SK-N-SH (cell line): ENCODE measurements at regions not wholly inside any gene's neighbourhood (a gene's known extent, or its start where the extent isn't known, plus 50 kb on each side); places are given as distances from the start of the nearest gene placed in this dataset.

Experiments used
- EZH2phosphoT487 ChIP-seq: fragments of 200-600 bp; sonication (generic); IDR thresholded peaks from 2 replicates; pipeline ENCODE4 v1.6.1; 2017; ENCODE audit warnings: low read depth, mixed run types, mild to moderate bottlenecking, antibody characterized with exemption, moderate library complexity, borderline replicate concordance
- FOSL2 ChIP-seq: IDR thresholded peaks from 2 replicates; pipeline ENCODE4 v1.4.0; 2012; ENCODE audit warnings: low read depth, mild to moderate bottlenecking, moderate library complexity, borderline replicate concordance
- FOXJ3 ChIP-seq: sonication (generic); formaldehyde crosslinking; IDR thresholded peaks from 2 replicates; pipeline ENCODE4 v1.5.1; 2020; ENCODE audit warnings: mild to moderate bottlenecking, missing genetic modification reagents
- GATA2 ChIP-seq: sonication (generic); formaldehyde crosslinking; IDR thresholded peaks from 2 replicates; pipeline ENCODE4 v1.5.0; 2020; ENCODE audit warnings: mild to moderate bottlenecking, missing genetic modification reagents
- MAX ChIP-seq: IDR thresholded peaks from 2 replicates; pipeline ENCODE4 v1.4.0; 2012; ENCODE audit warnings: low read depth
- POLR2AphosphoS5 ChIP-seq: IDR thresholded peaks from 2 replicates; pipeline ENCODE4 v1.6.1; 2012; ENCODE audit warnings: low read depth, low read length
- RFX5 ChIP-seq: IDR thresholded peaks from 2 replicates; pipeline ENCODE4 v1.6.1; 2012; ENCODE audit warnings: mild to moderate bottlenecking, improper control_type of control experiment, low read length
- SIN3A ChIP-seq: IDR thresholded peaks from 2 replicates; pipeline ENCODE4 v1.6.1; 2012; ENCODE audit warnings: low read depth, mild to moderate bottlenecking, low read length, moderate library complexity, borderline replicate concordance
- TAF1 ChIP-seq: IDR thresholded peaks from 2 replicates; pipeline ENCODE4 v1.6.1; 2012; ENCODE audit warnings: low read depth, mild to moderate bottlenecking, low read length, moderate library complexity, borderline replicate concordance
- TCF12 ChIP-seq: IDR thresholded peaks from 2 replicates; pipeline ENCODE4 v1.4.0; 2012
- TEAD4 ChIP-seq: IDR thresholded peaks from 2 replicates; pipeline ENCODE4 v1.4.0; 2012; ENCODE audit warnings: mild to moderate bottlenecking, borderline replicate concordance; ENCODE audit not compliant: insufficient read depth
- TF ChIP-seq, protein P1 (sequence below): IDR thresholded peaks from 2 replicates; pipeline ENCODE4 v1.6.1; 2012; ENCODE audit warnings: mild to moderate bottlenecking, low read depth, low read length, moderate library complexity
- TF ChIP-seq, protein P2 (sequence below): fragments of 150-350 bp; IDR thresholded peaks from 2 replicates; pipeline ENCODE4 v1.6.1; 2017; ENCODE audit warnings: antibody characterized with exemption, low read length, low read depth, borderline replicate concordance
- TF ChIP-seq, protein P3 (sequence below): fragments of 200-600 bp; sonication (generic); IDR thresholded peaks from 2 replicates; pipeline ENCODE4 v1.6.1; 2017; ENCODE audit warnings: antibody characterized with exemption, mild to moderate bottlenecking, moderate library complexity

DNA sequence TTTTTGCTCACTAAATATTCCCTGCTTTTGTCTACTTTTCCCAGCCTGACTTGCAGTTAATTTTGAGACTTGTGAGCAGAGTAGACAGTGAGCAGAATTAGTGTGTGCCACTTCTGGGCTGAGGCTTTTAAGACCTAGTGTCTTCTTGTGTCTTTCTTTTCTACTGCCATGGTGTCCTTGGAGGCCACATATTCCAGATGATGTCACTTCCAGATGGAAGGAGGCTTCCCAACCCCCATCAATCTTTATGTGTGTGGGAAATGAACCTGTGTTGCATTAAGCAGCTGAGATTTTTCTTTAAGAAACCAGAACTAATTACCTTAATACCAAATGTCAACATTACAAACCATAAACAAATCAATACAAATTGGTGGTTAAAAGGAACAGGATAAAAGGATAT, 774.7 kb upstream of the ROBO1 start:
- TF ChIP-seq, protein P1, sequence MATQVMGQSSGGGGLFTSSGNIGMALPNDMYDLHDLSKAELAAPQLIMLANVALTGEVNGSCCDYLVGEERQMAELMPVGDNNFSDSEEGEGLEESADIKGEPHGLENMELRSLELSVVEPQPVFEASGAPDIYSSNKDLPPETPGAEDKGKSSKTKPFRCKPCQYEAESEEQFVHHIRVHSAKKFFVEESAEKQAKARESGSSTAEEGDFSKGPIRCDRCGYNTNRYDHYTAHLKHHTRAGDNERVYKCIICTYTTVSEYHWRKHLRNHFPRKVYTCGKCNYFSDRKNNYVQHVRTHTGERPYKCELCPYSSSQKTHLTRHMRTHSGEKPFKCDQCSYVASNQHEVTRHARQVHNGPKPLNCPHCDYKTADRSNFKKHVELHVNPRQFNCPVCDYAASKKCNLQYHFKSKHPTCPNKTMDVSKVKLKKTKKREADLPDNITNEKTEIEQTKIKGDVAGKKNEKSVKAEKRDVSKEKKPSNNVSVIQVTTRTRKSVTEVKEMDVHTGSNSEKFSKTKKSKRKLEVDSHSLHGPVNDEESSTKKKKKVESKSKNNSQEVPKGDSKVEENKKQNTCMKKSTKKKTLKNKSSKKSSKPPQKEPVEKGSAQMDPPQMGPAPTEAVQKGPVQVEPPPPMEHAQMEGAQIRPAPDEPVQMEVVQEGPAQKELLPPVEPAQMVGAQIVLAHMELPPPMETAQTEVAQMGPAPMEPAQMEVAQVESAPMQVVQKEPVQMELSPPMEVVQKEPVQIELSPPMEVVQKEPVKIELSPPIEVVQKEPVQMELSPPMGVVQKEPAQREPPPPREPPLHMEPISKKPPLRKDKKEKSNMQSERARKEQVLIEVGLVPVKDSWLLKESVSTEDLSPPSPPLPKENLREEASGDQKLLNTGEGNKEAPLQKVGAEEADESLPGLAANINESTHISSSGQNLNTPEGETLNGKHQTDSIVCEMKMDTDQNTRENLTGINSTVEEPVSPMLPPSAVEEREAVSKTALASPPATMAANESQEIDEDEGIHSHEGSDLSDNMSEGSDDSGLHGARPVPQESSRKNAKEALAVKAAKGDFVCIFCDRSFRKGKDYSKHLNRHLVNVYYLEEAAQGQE: no peak
- TF ChIP-seq, protein P2, sequence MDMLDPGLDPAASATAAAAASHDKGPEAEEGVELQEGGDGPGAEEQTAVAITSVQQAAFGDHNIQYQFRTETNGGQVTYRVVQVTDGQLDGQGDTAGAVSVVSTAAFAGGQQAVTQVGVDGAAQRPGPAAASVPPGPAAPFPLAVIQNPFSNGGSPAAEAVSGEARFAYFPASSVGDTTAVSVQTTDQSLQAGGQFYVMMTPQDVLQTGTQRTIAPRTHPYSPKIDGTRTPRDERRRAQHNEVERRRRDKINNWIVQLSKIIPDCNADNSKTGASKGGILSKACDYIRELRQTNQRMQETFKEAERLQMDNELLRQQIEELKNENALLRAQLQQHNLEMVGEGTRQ: no peak
- TF ChIP-seq, protein P3, sequence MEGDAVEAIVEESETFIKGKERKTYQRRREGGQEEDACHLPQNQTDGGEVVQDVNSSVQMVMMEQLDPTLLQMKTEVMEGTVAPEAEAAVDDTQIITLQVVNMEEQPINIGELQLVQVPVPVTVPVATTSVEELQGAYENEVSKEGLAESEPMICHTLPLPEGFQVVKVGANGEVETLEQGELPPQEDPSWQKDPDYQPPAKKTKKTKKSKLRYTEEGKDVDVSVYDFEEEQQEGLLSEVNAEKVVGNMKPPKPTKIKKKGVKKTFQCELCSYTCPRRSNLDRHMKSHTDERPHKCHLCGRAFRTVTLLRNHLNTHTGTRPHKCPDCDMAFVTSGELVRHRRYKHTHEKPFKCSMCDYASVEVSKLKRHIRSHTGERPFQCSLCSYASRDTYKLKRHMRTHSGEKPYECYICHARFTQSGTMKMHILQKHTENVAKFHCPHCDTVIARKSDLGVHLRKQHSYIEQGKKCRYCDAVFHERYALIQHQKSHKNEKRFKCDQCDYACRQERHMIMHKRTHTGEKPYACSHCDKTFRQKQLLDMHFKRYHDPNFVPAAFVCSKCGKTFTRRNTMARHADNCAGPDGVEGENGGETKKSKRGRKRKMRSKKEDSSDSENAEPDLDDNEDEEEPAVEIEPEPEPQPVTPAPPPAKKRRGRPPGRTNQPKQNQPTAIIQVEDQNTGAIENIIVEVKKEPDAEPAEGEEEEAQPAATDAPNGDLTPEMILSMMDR: no peak
- no peak for TF ChIP-seq TAF1
- no peak for TF ChIP-seq POLR2AphosphoS5
- TF ChIP-seq TCF12: no peak
- no peak for TF ChIP-seq RFX5
- TF ChIP-seq MAX: no peak
- no peak for TF ChIP-seq TEAD4
- TF ChIP-seq FOSL2: no peak
- TF ChIP-seq EZH2phosphoT487: no peak
- no peak for TF ChIP-seq SIN3A
- no peak for TF ChIP-seq GATA2
- no peak for TF ChIP-seq FOXJ3 (CRISPR knock-in tag)
